Lung (tissue), 11 donors: ENCODE measurements at regions not wholly inside any gene's neighbourhood (a gene's known extent, or its start where the extent isn't known, plus 50 kb on each side); places are given as distances from the start of the nearest gene placed in this dataset.

Source experiments
- ATAC-seq: fragments of 200-7000 bp; cut with Tn5 transposase; one replicate; pipeline ENCODE4 v1.9.1; 2020; ENCODE audit warnings: moderate number of reproducible peaks; ENCODE audit not compliant: insufficient read depth, low FRiP score
- DNase-seq, 3 donors: peaks; one replicate each; pipeline ENCODE4 v3.0.0-alpha.2; 2013 to 2017
- H3K27ac ChIP-seq, 2 donors: one replicate each; pipeline ENCODE4 v1.5.1; 2013; ENCODE audit warnings: mild to moderate bottlenecking in 2 of 2, moderate library complexity in 2 of 2, control low read depth in 1 of 2, inconsistent platforms in 1 of 2, low read depth in 1 of 2, low read length in 1 of 2
- H3K27me3 ChIP-seq, 3 donors: one replicate each; pipeline ENCODE4 v1.5.1; 2013; ENCODE audit warnings: low read length in 2 of 3; ENCODE audit not compliant: control insufficient read depth in 3 of 3, insufficient read depth in 3 of 3
- H3K36me3 ChIP-seq, 4 donors: one replicate each; pipeline ENCODE4 v1.5.1; 2013; ENCODE audit warnings: low read length in 4 of 4, mild to moderate bottlenecking in 1 of 4, moderate library complexity in 1 of 4; ENCODE audit not compliant: control insufficient read depth in 4 of 4, insufficient read depth in 4 of 4
- H3K4me1 ChIP-seq, 5 donors: one replicate each; pipeline ENCODE4 v1.5.1; 2013; ENCODE audit warnings: low read length in 5 of 5, mild to moderate bottlenecking in 2 of 5, moderate library complexity in 1 of 5; ENCODE audit not compliant: control insufficient read depth in 5 of 5, insufficient read depth in 5 of 5
- H3K4me3 ChIP-seq: one replicate; pipeline ENCODE4 v1.5.1; 2013; ENCODE audit warnings: mild to moderate bottlenecking, control low read depth, moderate library complexity
- H3K9ac ChIP-seq, 2 donors: one replicate each; pipeline ENCODE4 v1.5.1; 2013; ENCODE audit warnings: low read length in 2 of 2, control low read depth in 1 of 2; ENCODE audit not compliant: insufficient read depth in 1 of 2
- H3K9me3 ChIP-seq, 4 donors: one replicate each; pipeline ENCODE4 v1.5.1; 2013; ENCODE audit warnings: low read length in 3 of 4, mild to moderate bottlenecking in 1 of 4, moderate library complexity in 1 of 4; ENCODE audit not compliant: control insufficient read depth in 4 of 4, insufficient read depth in 3 of 4
- CTCF ChIP-seq: IDR thresholded peaks from 2 replicates; pipeline ENCODE4 v1.5.1; 2012; ENCODE audit warnings: mild to moderate bottlenecking; ENCODE audit errors: control extremely low read depth, extremely low read depth
- WGBS, 2 donors: extraction: QIAGEN DNeasy Blood & Tissue Kit; methylation state at CpG; one replicate each; pipeline ENCODE4 v1.1.7; 2013; 5-methylcytosine and 5-hydroxymethylcytosine counted together
- donor health status: control.
- donor health status: control.
- donor health status: Bipolar disorder and iron deficiency.
- donor health status: healthy.
- donor health status: DM: yes; HTN: yes; CAD: no.

GRCh38 chr20:48141660-48142515 is 356.6 kb upstream of the SULF2 start:
- peaks cover 0 to 2% (median 0%) of the 10 kb centered on the region in 4 donors for H3K9me3 ChIP-seq
- ATAC-seq (no peak), DNase-seq (no peak)
- WGBS, 2 donors = 77 to 81% methylated on average over 5 of the region's 5 CpGs
- no peak overlapping the region for H3K9ac ChIP-seq
- H3K4me1 ChIP-seq = no peaks in the 10 kb centered on the region
- H3K4me3 ChIP-seq = no peak overlapping the region
- peaks cover 0 to 9% (median 3%) of the 10 kb centered on the region in 3 donors for H3K27me3 ChIP-seq
- no peak overlapping the region for H3K27ac ChIP-seq
- no peaks in the 10 kb centered on the region for H3K36me3 ChIP-seq
- TF ChIP-seq CTCF = no peak

GRCh38 chr20:48139262-48140041 is 354.2 kb upstream of the SULF2 start:
- no peak overlapping the region for H3K9ac ChIP-seq
- peaks cover 0 to 2% (median 0%) of the 10 kb centered on the region in 5 donors for H3K4me1 ChIP-seq
- no peak overlapping the region for H3K27ac ChIP-seq
- H3K27me3 ChIP-seq = peaks cover 0 to 3% (median 0%) of the 10 kb centered on the region in 3 donors
- DNase-seq (no peak), ATAC-seq (no peak)
- H3K4me3 ChIP-seq = no peak overlapping the region
- peaks cover 0 to 2% (median 0%) of the 10 kb centered on the region in 4 donors for H3K9me3 ChIP-seq
- H3K36me3 ChIP-seq = no peaks in the 10 kb centered on the region
- TF ChIP-seq CTCF = no peak
- WGBS, 2 donors = 73 to 83% methylated on average over 6 of the region's 6 CpGs

- TF ChIP-seq CTCF = no peak
- peaks cover 0 to 3% (median 0%) of the 10 kb centered on the region in 4 donors for H3K9me3 ChIP-seq
- peaks cover 0 to 28% (median 6%) of the 10 kb centered on the region in 5 donors for H3K4me1 ChIP-seq
- DNase-seq (no peak), ATAC-seq (no peak)
- no peaks in the 10 kb centered on the region for H3K36me3 ChIP-seq
- H3K9ac ChIP-seq = no peak overlapping the region
- H3K4me3 ChIP-seq = no peak overlapping the region
- no peaks in the 10 kb centered on the region for H3K27me3 ChIP-seq
- no peak overlapping the region for H3K27ac ChIP-seq
These were observed 347.6 kb upstream of the SULF2 start for GRCh38 chr20:48132834-48133233.
